ENCODE measurements at regions not wholly inside any gene's neighbourhood (a gene's known extent, or its start where the extent isn't known, plus 50 kb on each side); places are given as distances from the start of the nearest gene placed in this dataset.

- Histone ChIP-seq H3K36me3 (ENCODE audit: insufficient read depth, low read length) (no peaks in the 10 kb centered on the region), H3K9me3 (replicated peaks; ENCODE audit: low read length) (no peaks in the 10 kb centered on the region), H3K4me3 (ENCODE audit: low read length) (no peak overlapping the region), H3K9ac (ENCODE audit: low read depth, low read length) (no peak overlapping the region), H3K4me2 (ENCODE audit: low read length) (no peak overlapping the region), H3K4me1 (ENCODE audit: control insufficient read depth, insufficient read depth, low read length) (no peaks in the 10 kb centered on the region), H3K27me3 (ENCODE audit: control insufficient read depth, insufficient read depth, low read length) (no peaks in the 10 kb centered on the region)
Measured at GRCh38 chr2:22942441-22942840, 442.5 kb upstream of the KLHL29 start.

GRCh38 chr2:22944143-22944542 is 440.8 kb upstream of the KLHL29 start:
- Histone ChIP-seq H3K4me1 (ENCODE audit: control insufficient read depth, insufficient read depth, low read length) (no peaks in the 10 kb centered on the region), H3K9ac (ENCODE audit: low read depth, low read length) (no peak overlapping the region), H3K9me3 (replicated peaks; ENCODE audit: low read length) (no peaks in the 10 kb centered on the region), H3K36me3 (ENCODE audit: insufficient read depth, low read length) (no peaks in the 10 kb centered on the region), H3K27me3 (ENCODE audit: control insufficient read depth, insufficient read depth, low read length) (no peaks in the 10 kb centered on the region), H3K4me3 (ENCODE audit: low read length) (no peak overlapping the region), H3K4me2 (ENCODE audit: low read length) (no peak overlapping the region)

GRCh38 chr2:22946553-22946952 is 438.4 kb upstream of the KLHL29 start:
- Histone ChIP-seq H3K4me3 (ENCODE audit: low read length) (no peak overlapping the region), H3K4me1 (ENCODE audit: control insufficient read depth, insufficient read depth, low read length) (no peaks in the 10 kb centered on the region), H3K4me2 (ENCODE audit: low read length) (no peak overlapping the region), H3K27me3 (ENCODE audit: control insufficient read depth, insufficient read depth, low read length) (no peaks in the 10 kb centered on the region), H3K9ac (ENCODE audit: low read depth, low read length) (no peak overlapping the region), H3K36me3 (ENCODE audit: insufficient read depth, low read length) (no peaks in the 10 kb centered on the region), H3K9me3 (replicated peaks; ENCODE audit: low read length) (no peaks in the 10 kb centered on the region)

- H3K9ac ChIP-seq (ENCODE audit: low read depth, low read length) = no peak overlapping the region
- H3K4me1 ChIP-seq (ENCODE audit: control insufficient read depth, insufficient read depth, low read length) = no peaks in the 10 kb centered on the region
- no peaks in the 10 kb centered on the region for H3K27me3 ChIP-seq (ENCODE audit: control insufficient read depth, insufficient read depth, low read length)
- H3K4me3 ChIP-seq (ENCODE audit: low read length) = no peak overlapping the region
- H3K4me2 ChIP-seq (ENCODE audit: low read length) = no peak overlapping the region
- H3K9me3 ChIP-seq (replicated peaks; ENCODE audit: low read length) = no peaks in the 10 kb centered on the region
- no peaks in the 10 kb centered on the region for H3K36me3 ChIP-seq (ENCODE audit: insufficient read depth, low read length)
Measured at GRCh38 chr2:22947741-22948140, 437.2 kb upstream of the KLHL29 start.

DNA sequence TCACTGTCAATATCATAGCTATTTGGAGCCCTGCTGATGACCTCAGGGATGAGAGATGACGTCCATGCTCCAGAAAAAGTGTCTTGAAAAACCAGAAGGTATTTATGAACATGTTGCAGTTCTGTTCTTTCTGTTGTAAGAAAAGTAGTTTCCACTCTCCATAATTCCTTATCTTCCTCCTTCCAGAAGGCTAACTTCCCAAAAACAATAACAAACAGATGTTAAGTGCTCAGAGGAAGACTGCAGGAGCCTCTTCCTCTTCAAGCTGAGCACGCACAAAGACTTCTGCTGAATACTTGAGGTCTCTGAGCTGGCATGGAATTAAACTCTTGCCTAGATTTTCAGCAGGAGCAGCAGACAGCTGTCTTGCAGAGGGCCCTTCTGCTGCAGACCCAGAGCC is 434.5 kb upstream of the KLHL29 start:
- no peak overlapping the region for H3K4me2 ChIP-seq (ENCODE audit: low read length)

GRCh38 chr2:22952656-22953225 is 432.2 kb upstream of the KLHL29 start:
- H3K36me3 ChIP-seq (ENCODE audit: insufficient read depth, low read length) = no peaks in the 10 kb centered on the region
- no peaks in the 10 kb centered on the region for H3K9me3 ChIP-seq (replicated peaks; ENCODE audit: low read length)
- H3K4me3 ChIP-seq (ENCODE audit: low read length) = no peak overlapping the region
- no peak overlapping the region for H3K4me2 ChIP-seq (ENCODE audit: low read length)
- no peaks in the 10 kb centered on the region for H3K27me3 ChIP-seq (ENCODE audit: control insufficient read depth, insufficient read depth, low read length)
- no peak overlapping the region for H3K9ac ChIP-seq (ENCODE audit: low read depth, low read length)
- H3K4me1 ChIP-seq (ENCODE audit: control insufficient read depth, insufficient read depth, low read length) = no peaks in the 10 kb centered on the region

More for the DNA sequence above, 434.5 kb upstream of the KLHL29 start:
- Histone ChIP-seq H3K4me1 (ENCODE audit: control insufficient read depth, insufficient read depth, low read length) (no peaks in the 10 kb centered on the region), H3K27me3 (ENCODE audit: control insufficient read depth, insufficient read depth, low read length) (no peaks in the 10 kb centered on the region), H3K9ac (ENCODE audit: low read depth, low read length) (no peak overlapping the region), H3K4me3 (ENCODE audit: low read length) (no peak overlapping the region), H3K36me3 (ENCODE audit: insufficient read depth, low read length) (no peaks in the 10 kb centered on the region), H3K9me3 (replicated peaks; ENCODE audit: low read length) (no peaks in the 10 kb centered on the region)

- H3K9ac ChIP-seq (ENCODE audit: low read depth, low read length) = no peak overlapping the region
- no peak overlapping the region for H3K4me2 ChIP-seq (ENCODE audit: low read length)
- no peak overlapping the region for H3K4me3 ChIP-seq (ENCODE audit: low read length)
- no peaks in the 10 kb centered on the region for H3K4me1 ChIP-seq (ENCODE audit: control insufficient read depth, insufficient read depth, low read length)
- H3K9me3 ChIP-seq (replicated peaks; ENCODE audit: low read length) = no peaks in the 10 kb centered on the region
- H3K36me3 ChIP-seq (ENCODE audit: insufficient read depth, low read length) = no peaks in the 10 kb centered on the region
- no peaks in the 10 kb centered on the region for H3K27me3 ChIP-seq (ENCODE audit: control insufficient read depth, insufficient read depth, low read length)
Measured at GRCh38 chr2:22957446-22957845, 427.5 kb upstream of the KLHL29 start.

GRCh38 chr2:22958308-22958707 is 426.7 kb upstream of the KLHL29 start:
- Histone ChIP-seq H3K9me3 (replicated peaks; ENCODE audit: low read length) (no peaks in the 10 kb centered on the region), H3K4me1 (ENCODE audit: control insufficient read depth, insufficient read depth, low read length) (no peaks in the 10 kb centered on the region), H3K4me3 (ENCODE audit: low read length) (no peak overlapping the region), H3K9ac (ENCODE audit: low read depth, low read length) (no peak overlapping the region), H3K36me3 (ENCODE audit: insufficient read depth, low read length) (no peaks in the 10 kb centered on the region), H3K4me2 (ENCODE audit: low read length) (no peak overlapping the region), H3K27me3 (ENCODE audit: control insufficient read depth, insufficient read depth, low read length) (no peaks in the 10 kb centered on the region)

GRCh38 chr2:22967756-22968155 is 417.2 kb upstream of the KLHL29 start:
- Histone ChIP-seq H3K4me1 (ENCODE audit: control insufficient read depth, insufficient read depth, low read length) (no peaks in the 10 kb centered on the region), H3K4me3 (ENCODE audit: low read length) (no peak overlapping the region), H3K36me3 (ENCODE audit: insufficient read depth, low read length) (no peaks in the 10 kb centered on the region), H3K9ac (ENCODE audit: low read depth, low read length) (no peak overlapping the region), H3K9me3 (replicated peaks; ENCODE audit: low read length) (no peaks in the 10 kb centered on the region), H3K27me3 (ENCODE audit: control insufficient read depth, insufficient read depth, low read length) (no peaks in the 10 kb centered on the region), H3K4me2 (ENCODE audit: low read length) (no peak overlapping the region)

DNA sequence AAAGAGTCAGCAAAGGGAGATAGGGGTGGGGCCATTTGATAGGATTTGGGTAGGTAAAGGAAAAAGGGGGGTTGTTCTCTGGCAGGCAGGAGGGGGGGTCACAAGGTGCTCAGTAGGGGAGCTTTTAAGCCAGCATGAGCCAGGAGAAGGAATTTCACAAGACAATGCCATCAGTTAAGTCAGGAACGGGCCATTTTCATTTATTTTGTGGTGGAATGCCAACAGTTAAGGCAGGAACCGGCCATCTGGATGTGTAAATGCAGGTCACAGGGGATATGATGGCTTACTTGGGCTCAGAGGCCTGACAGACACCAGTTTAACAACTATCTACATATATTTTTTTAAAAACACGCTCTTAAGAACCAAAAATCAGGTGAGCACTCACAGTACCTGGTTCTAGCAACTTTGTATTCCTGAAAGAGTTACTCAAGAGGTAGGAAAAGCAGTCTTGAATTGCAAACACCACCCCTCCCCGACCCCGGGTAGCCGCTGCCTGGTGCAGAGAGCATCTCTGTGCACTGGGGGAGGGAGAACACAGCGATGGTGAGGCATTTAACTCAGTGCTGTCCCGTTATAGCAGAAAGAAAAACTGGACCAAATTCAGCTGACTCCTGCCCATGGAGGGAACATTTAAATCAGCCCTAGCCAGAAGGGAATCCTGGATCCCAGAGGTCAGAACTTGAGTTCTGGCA is 414.5 kb upstream of the KLHL29 start:
- H3K36me3 ChIP-seq (ENCODE audit: insufficient read depth, low read length) = no peaks in the 10 kb centered on the region
- H3K4me3 ChIP-seq (ENCODE audit: low read length) = no peak overlapping the region
- no peak overlapping the region for H3K4me2 ChIP-seq (ENCODE audit: low read length)
- no peaks in the 10 kb centered on the region for H3K4me1 ChIP-seq (ENCODE audit: control insufficient read depth, insufficient read depth, low read length)
- no peak overlapping the region for H3K9ac ChIP-seq (ENCODE audit: low read depth, low read length)
- no peaks in the 10 kb centered on the region for H3K27me3 ChIP-seq (ENCODE audit: control insufficient read depth, insufficient read depth, low read length)
- H3K9me3 ChIP-seq (replicated peaks; ENCODE audit: low read length) = no peaks in the 10 kb centered on the region

DNA sequence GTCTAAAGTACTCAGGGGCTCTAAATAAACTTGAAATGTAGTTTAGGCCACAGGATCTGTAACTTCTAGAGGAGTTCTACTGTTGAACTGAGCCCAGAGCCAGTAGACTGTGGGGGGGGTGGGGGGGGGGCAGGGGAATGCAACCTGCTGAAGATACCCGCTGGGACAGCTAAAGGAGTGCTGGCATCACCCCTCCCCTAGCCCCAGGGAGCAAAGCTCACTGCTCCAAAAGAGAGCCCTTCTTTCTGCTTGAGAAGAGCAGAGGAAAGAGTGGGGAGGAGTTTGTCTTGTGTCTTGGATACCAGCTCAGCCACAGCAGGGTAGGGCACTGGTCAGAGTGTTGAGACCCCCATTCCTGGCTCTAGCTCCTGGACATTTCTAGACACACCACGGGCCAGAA is 414.0 kb upstream of the KLHL29 start:
- H3K27me3 ChIP-seq (ENCODE audit: control insufficient read depth, insufficient read depth, low read length) = no peaks in the 10 kb centered on the region
- no peak overlapping the region for H3K4me3 ChIP-seq (ENCODE audit: low read length)
- H3K36me3 ChIP-seq (ENCODE audit: insufficient read depth, low read length) = no peaks in the 10 kb centered on the region
- H3K4me2 ChIP-seq (ENCODE audit: low read length) = no peak overlapping the region
- no peaks in the 10 kb centered on the region for H3K4me1 ChIP-seq (ENCODE audit: control insufficient read depth, insufficient read depth, low read length)
- no peaks in the 10 kb centered on the region for H3K9me3 ChIP-seq (replicated peaks; ENCODE audit: low read length)
- H3K9ac ChIP-seq (ENCODE audit: low read depth, low read length) = no peak overlapping the region

- H3K4me3 ChIP-seq (ENCODE audit: low read length) = no peak overlapping the region
- no peaks in the 10 kb centered on the region for H3K27me3 ChIP-seq (ENCODE audit: control insufficient read depth, insufficient read depth, low read length)
- no peak overlapping the region for H3K4me2 ChIP-seq (ENCODE audit: low read length)
- H3K9ac ChIP-seq (ENCODE audit: low read depth, low read length) = no peak overlapping the region
- H3K9me3 ChIP-seq (replicated peaks; ENCODE audit: low read length) = no peaks in the 10 kb centered on the region
- no peaks in the 10 kb centered on the region for H3K36me3 ChIP-seq (ENCODE audit: insufficient read depth, low read length)
- no peaks in the 10 kb centered on the region for H3K4me1 ChIP-seq (ENCODE audit: control insufficient read depth, insufficient read depth, low read length)
Measured at GRCh38 chr2:22981785-22982184, 403.2 kb upstream of the KLHL29 start.

Measured in skeletal muscle satellite cell (primary cell).